ENCODE measurements at regions not wholly inside any gene's neighbourhood (a gene's known extent, or its start where the extent isn't known, plus 50 kb on each side); places are given as distances from the start of the nearest gene placed in this dataset.
"Not testable (repeated sequence)": the region's sequence is repeated elsewhere in the genome, so short reads cannot be mapped to it uniquely, and the experiment has no call there.

DNA sequence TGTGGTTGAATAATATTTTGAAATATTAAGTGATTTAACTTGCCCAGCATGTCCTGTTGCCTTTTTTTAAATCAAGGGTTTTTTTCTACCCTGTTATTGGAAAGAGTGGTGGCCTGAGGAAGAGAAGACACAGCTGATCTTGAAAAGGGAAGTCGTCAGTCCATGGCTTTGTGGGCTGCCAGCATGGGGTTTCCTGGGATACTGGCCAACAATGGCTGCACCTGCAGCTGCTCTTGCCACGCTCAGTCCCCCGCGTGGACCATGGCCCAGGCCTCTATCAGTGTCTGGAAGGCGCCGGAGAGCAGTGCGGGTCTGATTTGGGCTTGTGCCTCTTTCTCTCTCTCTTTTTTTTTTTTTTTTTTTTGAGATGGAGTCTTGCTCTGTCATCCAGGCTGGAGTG is 99.3 kb downstream of the ASB1 start:
- H2AFZ ChIP-seq (ENCODE audit: low read depth, low read length) = no peak overlapping the region
- H3K27me3 ChIP-seq (ENCODE audit: low read depth, low read length) = no peaks in the 10 kb centered on the region
- H3K4me2 ChIP-seq (ENCODE audit: low read length) = no peak overlapping the region
- H3K27ac ChIP-seq (ENCODE audit: low read length) = no peak overlapping the region
- H3K9ac ChIP-seq (ENCODE audit: low read length) = no peak overlapping the region
- no peak overlapping the region for H3K4me3 ChIP-seq (ENCODE audit: low read length)
- H3K9me3 ChIP-seq (ENCODE audit: insufficient read depth, low read length) = no peaks in the 10 kb centered on the region
- no peaks in the 10 kb centered on the region for H3K4me1 ChIP-seq (ENCODE audit: low read length)
- H3K79me2 ChIP-seq (ENCODE audit: low read length) = no peaks in the 10 kb centered on the region
- no peak for TF ChIP-seq EZH2phosphoT487 (IDR thresholded peaks at IDR 0.05; ENCODE audit: low read depth)
- TF ChIP-seq, protein P1, sequence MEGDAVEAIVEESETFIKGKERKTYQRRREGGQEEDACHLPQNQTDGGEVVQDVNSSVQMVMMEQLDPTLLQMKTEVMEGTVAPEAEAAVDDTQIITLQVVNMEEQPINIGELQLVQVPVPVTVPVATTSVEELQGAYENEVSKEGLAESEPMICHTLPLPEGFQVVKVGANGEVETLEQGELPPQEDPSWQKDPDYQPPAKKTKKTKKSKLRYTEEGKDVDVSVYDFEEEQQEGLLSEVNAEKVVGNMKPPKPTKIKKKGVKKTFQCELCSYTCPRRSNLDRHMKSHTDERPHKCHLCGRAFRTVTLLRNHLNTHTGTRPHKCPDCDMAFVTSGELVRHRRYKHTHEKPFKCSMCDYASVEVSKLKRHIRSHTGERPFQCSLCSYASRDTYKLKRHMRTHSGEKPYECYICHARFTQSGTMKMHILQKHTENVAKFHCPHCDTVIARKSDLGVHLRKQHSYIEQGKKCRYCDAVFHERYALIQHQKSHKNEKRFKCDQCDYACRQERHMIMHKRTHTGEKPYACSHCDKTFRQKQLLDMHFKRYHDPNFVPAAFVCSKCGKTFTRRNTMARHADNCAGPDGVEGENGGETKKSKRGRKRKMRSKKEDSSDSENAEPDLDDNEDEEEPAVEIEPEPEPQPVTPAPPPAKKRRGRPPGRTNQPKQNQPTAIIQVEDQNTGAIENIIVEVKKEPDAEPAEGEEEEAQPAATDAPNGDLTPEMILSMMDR (IDR thresholded peaks at IDR 0.05; ENCODE audit: low read depth, low read length) = no peak
- no peaks in the 10 kb centered on the region for H3K36me3 ChIP-seq (replicated peaks; ENCODE audit: low read depth, low read length)
- no peaks in the 10 kb centered on the region for H4K20me1 ChIP-seq (ENCODE audit: insufficient read depth, low read length)

DNA sequence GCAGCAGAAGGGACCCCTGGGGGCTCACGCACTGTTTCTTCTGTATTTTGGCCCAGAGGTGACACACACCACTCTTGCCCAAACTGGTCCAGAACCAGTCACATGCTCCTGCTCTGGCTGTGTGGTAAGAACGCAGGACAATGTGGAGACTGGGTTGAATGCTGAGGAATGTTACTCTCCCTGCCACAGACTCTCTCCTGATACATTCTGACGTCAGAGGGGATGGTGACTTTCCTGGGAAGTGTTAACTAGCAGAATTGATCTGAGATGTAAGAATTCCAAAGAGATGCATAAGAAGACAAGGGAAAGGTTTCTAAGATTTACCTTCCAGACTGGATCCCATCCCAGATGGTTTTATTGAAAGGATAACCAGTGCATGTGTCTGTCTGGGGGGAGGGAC is 100.8 kb downstream of the ASB1 start:
- H3K79me2 ChIP-seq (ENCODE audit: low read length) = no peaks in the 10 kb centered on the region
- no peak overlapping the region for H3K4me2 ChIP-seq (ENCODE audit: low read length)
- no peaks in the 10 kb centered on the region for H3K27me3 ChIP-seq (ENCODE audit: low read depth, low read length)
- no peak overlapping the region for H3K27ac ChIP-seq (ENCODE audit: low read length)
- H3K4me3 ChIP-seq (ENCODE audit: low read length) = no peak overlapping the region
- H3K36me3 ChIP-seq (replicated peaks; ENCODE audit: low read depth, low read length) = no peaks in the 10 kb centered on the region
- no peaks in the 10 kb centered on the region for H3K4me1 ChIP-seq (ENCODE audit: low read length)
- H3K9me3 ChIP-seq (ENCODE audit: insufficient read depth, low read length) = no peaks in the 10 kb centered on the region
- no peaks in the 10 kb centered on the region for H4K20me1 ChIP-seq (ENCODE audit: insufficient read depth, low read length)
- no peak overlapping the region for H2AFZ ChIP-seq (ENCODE audit: low read depth, low read length)
- no peak overlapping the region for H3K9ac ChIP-seq (ENCODE audit: low read length)
- no peak for TF ChIP-seq EZH2phosphoT487 (IDR thresholded peaks at IDR 0.05; ENCODE audit: low read depth)
- TF ChIP-seq, protein P1 (IDR thresholded peaks at IDR 0.05; ENCODE audit: low read depth, low read length) = no peak

DNA sequence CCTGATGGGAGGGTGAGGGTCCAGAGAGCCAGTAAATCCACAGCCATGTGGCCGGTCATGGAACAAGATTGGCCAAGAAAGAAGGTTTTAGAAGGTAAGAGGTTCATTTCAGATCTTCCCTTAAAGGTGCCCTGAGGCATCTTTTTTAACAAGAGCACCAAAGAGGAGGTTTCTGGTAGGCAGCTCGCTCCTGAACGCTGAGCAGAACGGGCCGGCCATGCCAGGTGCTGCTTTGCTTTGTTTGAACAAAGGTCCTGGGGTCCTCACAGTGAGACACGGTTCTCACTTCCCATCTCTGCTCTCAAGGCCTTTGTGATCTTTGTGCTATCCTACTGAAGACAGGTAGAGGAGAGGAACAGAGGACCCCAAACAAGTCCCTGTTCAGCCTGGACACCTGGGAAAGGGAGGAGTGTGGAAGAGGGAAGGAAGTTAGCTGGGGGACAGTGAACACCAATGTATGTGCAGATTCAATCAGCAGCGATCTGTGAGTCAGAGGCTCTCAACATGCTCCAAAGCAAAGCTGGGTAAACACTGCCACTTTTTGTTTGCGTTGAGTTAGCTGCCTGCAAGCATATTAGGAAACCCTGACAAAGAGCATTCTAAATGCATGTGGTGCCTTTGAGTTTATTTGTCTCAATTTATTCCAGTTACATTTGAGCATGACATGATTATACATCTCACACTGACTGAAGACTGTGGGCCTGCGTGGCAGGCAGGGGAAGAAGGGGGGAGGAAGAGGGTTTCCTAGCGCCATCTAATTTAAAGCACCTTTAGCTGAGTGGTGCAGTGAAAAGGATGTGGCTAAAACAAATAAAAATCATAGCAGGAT is 102.4 kb downstream of the ASB1 start:
- no peaks in the 10 kb centered on the region for H4K20me1 ChIP-seq (ENCODE audit: insufficient read depth, low read length)
- H3K9me3 ChIP-seq (ENCODE audit: insufficient read depth, low read length) = no peaks in the 10 kb centered on the region
- TF ChIP-seq EZH2phosphoT487 (IDR thresholded peaks at IDR 0.05; ENCODE audit: low read depth) = no peak
- TF ChIP-seq, protein P1 (IDR thresholded peaks at IDR 0.05; ENCODE audit: low read depth, low read length) = no peak
- no peaks in the 10 kb centered on the region for H3K79me2 ChIP-seq (ENCODE audit: low read length)
- H3K27me3 ChIP-seq (ENCODE audit: low read depth, low read length) = no peaks in the 10 kb centered on the region
- H3K27ac ChIP-seq (ENCODE audit: low read length) = no peak overlapping the region
- H3K4me1 ChIP-seq (ENCODE audit: low read length) = no peaks in the 10 kb centered on the region
- H3K4me3 ChIP-seq (ENCODE audit: low read length) = no peak overlapping the region
- no peak overlapping the region for H2AFZ ChIP-seq (ENCODE audit: low read depth, low read length)
- H3K36me3 ChIP-seq (replicated peaks; ENCODE audit: low read depth, low read length) = no peaks in the 10 kb centered on the region
- H3K4me2 ChIP-seq (ENCODE audit: low read length) = no peak overlapping the region
- no peak overlapping the region for H3K9ac ChIP-seq (ENCODE audit: low read length)

DNA sequence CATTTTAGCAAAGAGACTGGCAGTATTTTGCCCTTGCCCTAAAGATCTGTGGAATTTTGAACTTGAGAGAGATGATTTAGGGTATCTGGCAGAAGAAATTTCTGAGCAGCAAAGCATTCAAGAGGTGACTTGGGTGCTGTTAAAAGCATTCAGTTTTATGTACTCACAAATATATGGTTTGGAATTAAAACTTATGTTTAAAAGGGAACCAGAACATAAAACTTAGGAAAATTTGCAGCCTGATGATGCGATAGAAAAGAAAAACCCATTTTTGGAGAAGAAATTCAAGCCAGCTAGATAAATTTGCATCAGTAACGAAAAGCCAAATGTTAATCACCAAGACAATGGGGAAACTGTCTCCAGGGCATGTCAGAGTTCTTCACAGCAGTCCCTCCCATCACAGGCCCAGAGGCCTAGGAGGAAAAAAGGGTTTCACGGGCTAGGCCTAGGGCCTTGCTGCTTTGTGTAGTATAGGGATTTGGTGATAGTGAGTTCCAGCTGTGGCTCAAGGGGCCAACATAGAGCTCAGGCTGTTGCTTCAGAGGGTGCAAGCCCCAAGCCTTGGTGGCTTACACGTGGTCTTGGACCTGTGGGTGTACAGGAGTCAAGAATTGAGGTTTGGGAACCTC is 104.4 kb downstream of the ASB1 start:
- not testable (repeated sequence) for H2AFZ ChIP-seq (ENCODE audit: low read depth, low read length); H3K4me2 ChIP-seq (ENCODE audit: low read length); H3K9ac ChIP-seq (ENCODE audit: low read length); H3K79me2 ChIP-seq (ENCODE audit: low read length); H3K4me1 ChIP-seq (ENCODE audit: low read length); H3K9me3 ChIP-seq (ENCODE audit: insufficient read depth, low read length); H4K20me1 ChIP-seq (ENCODE audit: insufficient read depth, low read length); H3K27ac ChIP-seq (ENCODE audit: low read length); H3K27me3 ChIP-seq (ENCODE audit: low read depth, low read length); H3K4me3 ChIP-seq (ENCODE audit: low read length); H3K36me3 ChIP-seq (replicated peaks; ENCODE audit: low read depth, low read length)

DNA sequence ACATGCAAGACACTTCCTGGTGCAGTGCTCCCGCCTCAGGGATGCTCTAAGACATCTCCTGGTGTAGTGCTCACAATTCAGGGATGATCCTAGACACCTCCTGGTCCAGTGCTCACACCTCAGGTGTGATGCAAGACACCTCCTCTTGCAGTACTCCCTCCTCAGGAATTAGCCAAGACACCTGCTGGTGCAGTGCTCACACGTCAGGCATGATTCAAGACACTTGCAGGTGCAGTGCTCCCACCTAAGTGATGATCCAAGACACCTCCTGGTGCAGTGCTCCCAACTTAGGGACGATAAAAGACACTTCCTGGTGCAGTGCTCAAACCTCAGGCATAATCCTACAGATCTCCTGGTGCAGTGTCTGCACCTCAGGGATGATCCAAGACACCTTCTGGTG is 117.0 kb downstream of the ASB1 start:
- H3K4me1 ChIP-seq (ENCODE audit: low read length); H3K79me2 ChIP-seq (ENCODE audit: low read length); H3K9ac ChIP-seq (ENCODE audit: low read length); H3K36me3 ChIP-seq (replicated peaks; ENCODE audit: low read depth, low read length); H3K27ac ChIP-seq (ENCODE audit: low read length); H3K4me2 ChIP-seq (ENCODE audit: low read length); H3K4me3 ChIP-seq (ENCODE audit: low read length); H4K20me1 ChIP-seq (ENCODE audit: insufficient read depth, low read length); H3K27me3 ChIP-seq (ENCODE audit: low read depth, low read length); H3K9me3 ChIP-seq (ENCODE audit: insufficient read depth, low read length); H2AFZ ChIP-seq (ENCODE audit: low read depth, low read length): not testable (repeated sequence)
